Brain microvascular endothelial cell (primary cell): ENCODE measurements at regions not wholly inside any gene's neighbourhood (a gene's known extent, or its start where the extent isn't known, plus 50 kb on each side); places are given as distances from the start of the nearest gene placed in this dataset.

ENCODE experiments used
- DNase-seq: peaks from one replicate; pipeline ENCODE4 v3.0.0-alpha.2; 2020
- H3K27ac ChIP-seq: fragments of 250-450 bp; sonication (Bioruptor Pico); 2 replicates; pipeline ENCODE4 v1.5.1; 2020; ENCODE audit warnings: mild to moderate bottlenecking, moderate library complexity
- H3K27me3 ChIP-seq: fragments of 250-450 bp; sonication (Bioruptor Pico); replicated peaks from 2 replicates; pipeline ENCODE4 v1.5.1; 2020; ENCODE audit warnings: mild to moderate bottlenecking
- H3K36me3 ChIP-seq: fragments of 250-450 bp; sonication (Bioruptor Pico); replicated peaks from 2 replicates; pipeline ENCODE4 v1.5.1; 2020; ENCODE audit warnings: mild to moderate bottlenecking
- H3K4me3 ChIP-seq: 2 replicates; pipeline ENCODE4 v1.5.1; 2011; ENCODE audit warnings: low read depth, mild to moderate bottlenecking, control low read depth, low read length, moderate library complexity
- CTCF ChIP-seq: IDR thresholded peaks from 2 replicates; pipeline ENCODE4 v1.5.1; 2011; ENCODE audit warnings: low read depth, mild to moderate bottlenecking, moderate library complexity, low read length, control low read depth, inconsistent platforms; ENCODE audit errors: missing control alignments
- in situ Hi-C: cut with HindIII; loops from 2 replicates; pipeline ENCODE4 v1.10.0; 2017; ENCODE audit warnings: low sequenced_read_pairs, low pct_ligation_motif_present

DNA sequence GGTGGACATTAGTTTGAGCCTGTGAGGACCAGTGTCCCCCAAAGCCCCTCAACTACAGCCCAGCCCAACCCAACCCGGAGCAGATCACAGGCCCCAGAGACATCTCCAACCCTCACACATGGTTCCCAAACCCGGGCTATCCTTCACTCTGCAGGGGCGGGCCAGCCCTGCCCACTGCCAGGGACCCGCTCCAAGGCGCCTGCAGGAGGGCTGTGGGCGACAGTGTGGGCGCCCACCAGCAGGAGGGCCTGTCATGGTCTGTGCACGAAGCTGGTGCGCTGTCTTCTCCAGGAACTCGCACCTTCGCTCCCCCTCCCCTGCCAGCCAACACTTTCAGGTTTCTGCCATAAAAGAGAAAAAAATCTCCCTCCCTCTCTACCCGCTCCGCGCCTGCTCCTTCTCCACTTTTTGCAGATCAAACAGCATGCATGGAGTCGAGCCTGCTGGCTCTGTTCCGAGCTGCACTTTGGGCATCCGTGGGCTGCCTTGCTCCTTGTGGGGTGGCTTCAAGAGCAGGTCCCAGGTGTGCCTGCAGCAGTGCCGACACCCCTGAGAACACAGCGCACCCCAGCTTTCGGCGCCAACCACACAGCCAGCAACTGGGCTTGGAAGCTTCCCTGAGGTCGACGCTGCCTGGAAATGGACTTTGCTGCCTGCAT is 133.7 kb upstream of the PPP1R26 start:
- no peak overlapping the region for H3K27ac ChIP-seq
- no peaks in the 10 kb centered on the region for H3K27me3 ChIP-seq
- H3K36me3 ChIP-seq, result no peaks in the 10 kb centered on the region
- DNase-seq, result no peak
- in situ Hi-C loops, result no loop called here
- no peak for TF ChIP-seq CTCF
- H3K4me3 ChIP-seq, result no peak overlapping the region

GRCh38 chr9:135346438-135347050 is 133.0 kb upstream of the PPP1R26 start:
- Histone ChIP-seq H3K27me3 (no peaks in the 10 kb centered on the region), H3K4me3 (no peak overlapping the region), H3K27ac (no peak overlapping the region), H3K36me3 (no peaks in the 10 kb centered on the region)
- DNase-seq, result no peak
- TF ChIP-seq CTCF, result no peak
- in situ Hi-C loops, result no loop called here

DNA sequence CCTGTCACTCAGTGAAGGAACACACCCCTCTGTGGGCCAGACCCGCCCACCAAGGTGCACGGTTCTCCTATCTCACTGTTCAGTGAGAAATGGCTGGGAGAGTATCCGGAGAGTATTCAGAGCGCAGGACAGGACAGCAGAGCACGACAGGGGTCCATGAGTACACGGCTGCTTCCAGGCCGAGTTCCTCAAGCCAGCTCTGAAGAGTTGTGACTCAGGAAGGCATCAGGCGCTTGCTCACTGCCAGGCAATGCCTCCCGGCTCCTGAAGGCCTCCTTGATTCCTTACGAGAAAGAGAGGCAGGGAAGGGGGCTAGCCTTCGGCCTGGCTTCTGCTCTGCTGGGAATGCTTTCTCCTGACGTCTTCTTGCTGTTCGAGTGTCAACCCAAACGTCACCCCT is 132.1 kb upstream of the PPP1R26 start:
- no peak overlapping the region for H3K27ac ChIP-seq
- H3K36me3 ChIP-seq, result no peaks in the 10 kb centered on the region
- H3K27me3 ChIP-seq, result no peaks in the 10 kb centered on the region
- H3K4me3 ChIP-seq, result no peak overlapping the region
- no peak for TF ChIP-seq CTCF
- DNase-seq, result no peak
- in situ Hi-C loops, result no loop called here

- DNase-seq, result no peak
- TF ChIP-seq CTCF, result no peak
- Histone ChIP-seq H3K36me3 (no peaks in the 10 kb centered on the region), H3K27ac (no peak overlapping the region), H3K27me3 (no peaks in the 10 kb centered on the region), H3K4me3 (no peak overlapping the region)
- in situ Hi-C loops, result no loop called here
Measured at GRCh38 chr9:135348076-135348787, 131.3 kb upstream of the PPP1R26 start.

DNA sequence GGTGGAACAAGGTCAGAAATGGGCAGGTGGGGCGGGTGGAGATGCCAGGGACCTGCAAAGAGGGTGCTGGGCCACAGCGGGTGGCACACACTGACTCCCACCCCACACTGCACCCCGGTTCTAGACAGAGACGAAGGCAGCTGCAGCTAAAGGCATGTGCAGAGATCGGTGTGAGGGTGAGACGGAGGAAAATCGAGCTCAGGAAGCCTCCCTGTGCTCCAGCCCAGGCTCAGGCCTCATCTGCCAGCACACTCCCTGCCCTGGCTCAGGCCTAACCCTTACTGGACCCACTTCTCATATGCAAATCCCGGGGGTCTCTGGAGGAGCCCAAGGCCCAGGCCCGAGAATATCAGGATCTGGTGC is 130.8 kb upstream of the PPP1R26 start:
- in situ Hi-C loops, result no loop called here
- Histone ChIP-seq H3K27ac (no peak overlapping the region), H3K4me3 (no peak overlapping the region), H3K36me3 (no peaks in the 10 kb centered on the region), H3K27me3 (no peaks in the 10 kb centered on the region)
- no peak for DNase-seq
- TF ChIP-seq CTCF, result no peak
